HG03045 (cell line): ENCODE measurements at regions not wholly inside any gene's neighbourhood (a gene's known extent, or its start where the extent isn't known, plus 50 kb on each side); places are given as distances from the start of the nearest gene placed in this dataset.

ENCODE experiments used
- ATAC-seq: cut with Tn5 transposase; IDR thresholded peaks from one replicate; pipeline ENCODE4 v1.9.1; 2021; ENCODE audit warnings: mild to moderate bottlenecking, moderate library complexity; ENCODE audit not compliant: unreplicated experiment

DNA sequence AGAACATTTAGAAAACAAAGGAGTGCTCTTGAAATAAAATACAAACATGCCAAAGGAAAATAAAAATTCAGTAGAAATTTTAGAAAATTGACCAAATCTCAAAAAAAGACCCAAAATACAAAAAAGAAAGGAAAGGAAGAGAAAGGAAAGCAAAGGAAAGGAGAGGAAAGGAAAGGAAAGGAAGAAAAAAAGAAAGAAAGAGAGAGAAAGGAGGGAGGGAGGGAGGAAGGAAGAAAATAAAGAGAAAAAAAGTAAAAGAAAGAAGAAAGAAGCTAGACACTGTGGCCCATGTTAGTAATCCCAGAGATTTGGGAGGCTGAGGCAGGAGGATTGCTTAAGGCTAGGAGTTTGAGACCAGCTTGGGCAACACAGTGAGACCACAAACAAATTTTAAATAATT is 500.1 kb upstream of the VRK2 start:
- no peak for ATAC-seq

DNA sequence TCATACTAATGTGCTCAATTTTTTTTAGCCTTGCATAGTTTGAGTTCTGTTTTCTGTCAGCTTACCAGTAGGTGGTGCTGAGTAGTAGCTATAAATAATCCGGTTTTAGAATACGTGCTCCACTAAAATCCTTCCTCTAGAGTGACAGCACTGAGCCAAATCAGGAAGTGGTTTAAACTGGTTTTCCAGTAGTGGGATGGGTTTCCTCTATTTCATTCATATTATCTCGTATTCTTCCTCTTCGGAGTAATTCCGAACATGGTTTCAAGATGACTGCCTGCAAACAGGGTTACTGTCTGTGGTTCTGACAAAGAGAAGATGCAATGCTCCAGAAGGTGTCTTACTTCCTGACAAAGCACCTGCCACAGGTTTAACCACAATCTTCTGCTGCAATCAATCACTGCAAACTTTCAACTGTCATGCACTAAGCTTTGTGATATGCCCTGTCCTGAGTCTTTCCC is 496.9 kb upstream of the VRK2 start:
- no peak for ATAC-seq

DNA sequence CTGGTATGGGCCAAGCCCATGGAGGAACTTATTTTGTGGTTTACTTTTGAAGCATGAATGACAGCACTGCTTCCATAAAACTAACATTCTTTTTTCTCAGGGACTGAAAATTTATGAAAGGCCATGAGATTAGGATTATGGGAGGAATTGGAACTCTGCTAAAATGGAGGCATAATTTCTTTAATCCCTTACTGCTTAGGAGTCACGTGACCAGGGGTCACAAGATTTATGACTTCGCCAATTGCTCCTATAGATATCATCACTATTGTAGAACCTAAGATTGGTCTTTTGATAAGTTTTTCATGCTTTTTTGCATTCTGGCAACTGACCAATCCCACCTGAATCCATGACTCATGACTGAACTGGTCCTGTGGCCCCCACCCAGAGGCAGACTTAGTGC is 495.7 kb upstream of the VRK2 start:
- ATAC-seq: no peak

DNA sequence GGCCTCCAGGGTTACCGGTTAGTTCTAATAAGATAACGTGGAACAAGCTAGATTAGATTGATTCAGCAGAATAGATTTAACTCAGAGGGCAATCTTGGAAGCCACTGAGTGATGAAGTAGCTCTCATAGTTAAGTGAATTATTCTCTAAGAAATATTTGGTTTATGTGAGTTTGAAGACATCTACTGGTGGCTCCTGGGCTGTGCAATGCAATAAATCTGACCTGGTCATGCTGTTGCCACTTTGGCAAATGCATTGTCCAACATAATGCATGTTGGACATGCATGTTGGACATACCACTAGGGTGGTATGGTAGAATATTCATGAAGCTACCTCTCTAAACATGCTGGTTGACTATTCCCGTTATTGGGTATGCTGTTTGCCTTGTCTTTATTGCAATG is 493.7 kb upstream of the VRK2 start:
- ATAC-seq: no peak

DNA sequence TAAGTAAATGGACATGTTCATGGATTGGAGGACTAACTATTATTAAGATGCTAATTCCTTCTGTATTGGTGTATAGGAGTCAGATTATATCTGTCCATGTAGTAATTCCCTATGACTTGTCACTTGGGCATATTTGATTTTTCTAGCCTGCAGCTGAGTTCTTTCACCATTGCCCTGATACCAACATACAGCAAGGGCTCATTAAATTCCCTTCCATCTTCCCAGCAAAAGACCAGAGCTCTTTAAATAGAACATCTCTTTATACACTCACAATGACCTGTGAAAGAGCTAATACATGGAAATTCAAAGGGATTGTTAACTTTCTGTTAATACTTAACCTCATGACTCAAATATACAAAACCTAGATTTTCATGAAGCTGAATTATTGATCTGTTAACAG is 492.3 kb upstream of the VRK2 start:
- no peak for ATAC-seq

DNA sequence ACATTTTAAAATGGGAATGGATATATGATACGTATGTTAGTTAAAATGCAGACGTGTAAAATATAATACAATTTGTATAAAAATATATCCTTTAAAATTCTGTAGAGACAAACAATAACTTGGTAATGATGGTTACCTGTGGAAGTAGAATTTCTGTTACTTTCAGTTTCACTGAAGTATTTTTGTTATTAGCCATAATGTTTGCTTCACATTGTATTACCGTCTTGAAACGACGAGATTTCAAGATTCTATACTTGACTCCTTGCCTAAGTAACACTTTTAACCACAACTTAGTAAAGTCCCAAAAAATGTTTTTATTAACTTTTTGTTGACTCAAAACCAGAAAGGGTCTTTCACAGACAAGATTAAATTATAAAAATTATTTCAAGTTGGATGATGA is 488.3 kb upstream of the VRK2 start:
- ATAC-seq: no peak

DNA sequence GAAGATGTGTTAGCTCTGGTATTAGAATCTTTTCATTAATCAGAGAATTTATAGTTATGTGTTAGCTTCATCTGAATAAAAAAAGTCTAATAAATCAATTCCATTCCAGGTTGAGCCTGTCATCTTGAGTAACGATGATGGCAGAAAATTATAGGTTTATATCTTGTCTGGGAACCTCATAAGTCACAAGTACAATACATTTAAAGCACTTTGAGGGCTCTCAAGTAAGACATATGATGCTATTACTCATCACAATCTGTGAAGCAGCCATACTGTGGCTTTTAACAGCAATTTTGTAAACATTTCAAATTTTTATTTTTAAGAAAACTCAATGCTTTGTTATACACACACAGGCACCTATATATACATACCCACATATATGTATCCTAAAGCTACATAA is 484.1 kb upstream of the VRK2 start:
- no peak for ATAC-seq

DNA sequence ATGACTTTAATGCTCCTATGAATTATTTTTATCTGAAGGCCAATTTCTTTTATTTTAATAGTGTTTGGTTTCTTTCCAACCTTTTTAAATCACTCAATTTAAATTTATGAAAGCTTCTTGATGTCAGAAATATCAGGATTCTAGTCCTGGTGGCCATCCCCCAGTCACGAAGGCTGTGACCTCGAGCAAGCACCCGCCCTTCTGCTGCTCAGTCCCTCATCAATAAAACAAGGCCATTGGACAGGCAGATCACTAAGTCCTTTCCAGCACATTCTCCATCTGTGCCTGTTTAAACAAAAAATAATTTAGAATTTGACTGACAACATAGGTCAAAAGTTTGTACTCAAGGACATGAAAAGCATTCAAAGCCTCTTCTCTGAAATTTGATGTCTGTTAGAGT is 483.6 kb upstream of the VRK2 start:
- ATAC-seq: no peak

DNA sequence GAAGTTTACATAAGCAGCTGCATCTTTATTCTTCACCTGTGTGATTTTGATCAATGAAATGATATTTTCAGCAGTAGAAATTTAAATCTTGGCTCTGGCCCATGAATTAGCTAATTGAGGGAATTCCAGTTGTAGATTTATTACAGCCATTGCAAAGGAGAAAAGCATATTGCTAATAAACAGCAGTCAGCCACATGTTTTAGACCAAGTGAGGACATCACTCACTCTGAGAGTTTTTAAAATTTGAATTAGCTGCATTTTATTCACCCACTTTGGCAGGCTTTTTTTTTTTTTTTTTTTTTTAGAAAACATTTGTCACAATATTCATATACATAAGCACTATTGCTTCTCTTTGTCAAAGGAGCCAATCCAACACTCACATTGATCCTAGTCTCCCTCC is 479.4 kb upstream of the VRK2 start:
- ATAC-seq: no peak

DNA sequence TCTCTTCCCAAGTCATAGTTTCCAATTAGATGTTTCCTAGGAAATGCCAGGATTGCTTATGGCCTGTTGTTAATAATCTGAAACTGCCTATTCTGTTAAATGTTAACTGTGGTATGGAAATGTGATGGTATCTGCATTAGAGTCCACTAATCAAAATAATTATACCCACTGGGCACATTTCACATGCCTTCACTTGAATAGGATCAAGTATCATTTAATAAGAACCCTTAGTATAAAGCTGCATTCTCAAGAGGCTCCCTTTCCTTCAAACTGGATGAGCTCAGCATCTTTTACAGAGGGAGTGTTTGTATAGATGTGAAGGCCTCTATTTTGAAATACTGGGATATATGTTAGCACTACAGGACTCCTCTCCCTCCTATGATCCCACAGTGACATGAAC is 477.2 kb upstream of the VRK2 start:
- no peak for ATAC-seq

DNA sequence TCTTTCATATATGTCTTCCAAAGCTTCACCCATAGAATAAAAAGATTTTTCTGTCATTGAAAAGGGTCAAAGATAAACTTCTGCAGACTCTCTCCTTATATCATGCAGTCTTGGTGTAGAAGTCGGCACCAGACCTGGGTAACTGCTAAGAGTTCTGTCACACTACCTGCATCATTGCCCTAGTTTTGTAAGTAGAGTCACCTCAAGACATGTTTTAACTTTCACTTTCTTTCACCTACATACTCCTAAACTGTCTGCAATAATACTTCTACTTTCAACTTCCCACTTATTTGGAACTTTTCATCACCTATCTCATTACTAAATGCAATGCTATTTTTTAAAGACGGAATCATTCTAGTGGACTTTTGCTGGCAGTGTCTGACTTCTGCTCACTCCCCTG is 475.6 kb upstream of the VRK2 start:
- ATAC-seq: no peak

DNA sequence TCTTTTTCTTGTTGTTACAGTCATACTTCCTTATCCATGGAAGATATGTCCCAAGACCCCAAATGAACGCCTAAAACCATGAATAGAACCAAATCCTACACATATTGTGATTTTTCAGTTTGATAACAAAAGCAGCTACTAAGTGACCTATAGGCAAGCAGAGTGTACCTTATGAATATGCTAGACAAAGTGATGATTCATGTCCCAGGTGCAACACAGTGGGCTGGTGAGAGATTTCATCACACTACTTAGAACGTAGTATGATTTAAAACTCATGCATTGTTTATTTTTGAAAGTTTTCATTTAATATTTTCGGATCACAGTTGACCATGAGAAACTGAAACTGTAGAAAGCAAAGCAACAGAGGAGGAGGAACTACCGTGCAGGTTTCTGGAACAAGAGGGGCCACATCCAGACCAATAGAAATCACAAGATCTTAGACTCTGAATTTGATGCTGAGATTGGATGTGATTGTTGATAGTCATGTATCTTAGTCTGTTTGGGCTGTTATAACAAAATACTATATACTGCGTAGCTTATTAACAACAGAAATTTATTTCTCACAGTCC is 470.8 kb upstream of the VRK2 start:
- no peak for ATAC-seq

DNA sequence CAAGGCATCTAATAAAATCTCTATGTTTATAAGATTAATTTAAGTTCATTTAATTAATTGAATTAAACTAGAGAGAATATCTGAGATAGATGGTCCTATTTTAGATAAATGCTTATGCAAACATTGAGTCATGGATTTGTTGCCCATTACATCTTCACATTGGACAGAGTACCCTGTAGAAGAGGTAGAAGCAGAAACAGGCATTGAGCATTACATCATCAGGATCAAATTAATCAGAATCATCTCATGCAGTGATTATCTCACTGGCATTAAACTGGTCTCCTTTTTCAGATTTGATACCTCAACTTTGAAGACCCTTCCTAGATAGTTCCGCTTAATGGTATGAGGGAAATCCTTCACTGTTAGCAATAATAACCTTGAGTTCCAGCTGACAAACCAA is 469.6 kb upstream of the VRK2 start:
- no peak for ATAC-seq

DNA sequence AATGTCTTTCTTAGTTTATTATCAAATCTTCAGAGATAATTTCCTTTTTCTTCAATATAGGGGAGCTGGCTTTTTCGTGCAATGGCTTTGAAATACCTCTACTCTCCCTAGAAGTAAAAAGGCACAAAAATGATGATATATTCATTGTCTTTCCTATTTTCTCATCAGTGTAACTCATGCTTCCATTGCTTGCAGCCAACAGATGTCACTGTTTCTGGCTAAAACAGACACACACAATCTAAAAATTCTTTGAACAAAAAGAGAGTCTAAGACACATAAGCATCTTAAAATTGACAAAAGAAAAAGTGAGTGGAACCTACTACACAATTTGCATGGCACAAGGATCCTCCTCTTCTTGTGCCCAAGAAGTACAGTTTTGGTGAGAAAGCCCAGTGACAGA is 448.7 kb upstream of the VRK2 start:
- no peak for ATAC-seq

DNA sequence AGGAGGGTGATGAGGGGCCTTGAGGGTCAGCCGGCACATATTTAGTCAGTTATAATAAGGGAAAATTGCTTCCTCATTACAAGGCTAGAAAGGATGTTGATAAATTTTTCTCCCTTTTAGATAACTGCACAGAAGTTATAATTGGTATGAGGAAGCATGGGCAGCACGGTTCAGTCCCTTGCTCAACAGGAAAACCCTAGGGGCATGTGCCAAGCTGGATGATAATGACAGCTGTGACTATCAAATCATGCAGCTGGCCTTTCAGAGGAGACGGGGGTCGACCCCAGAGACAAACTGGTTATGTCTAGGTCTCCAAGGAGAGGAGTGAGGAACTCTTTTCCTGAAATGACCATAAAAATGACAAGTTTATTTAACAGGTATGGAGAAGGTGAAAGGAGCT is 448.1 kb upstream of the VRK2 start:
- no peak for ATAC-seq

DNA sequence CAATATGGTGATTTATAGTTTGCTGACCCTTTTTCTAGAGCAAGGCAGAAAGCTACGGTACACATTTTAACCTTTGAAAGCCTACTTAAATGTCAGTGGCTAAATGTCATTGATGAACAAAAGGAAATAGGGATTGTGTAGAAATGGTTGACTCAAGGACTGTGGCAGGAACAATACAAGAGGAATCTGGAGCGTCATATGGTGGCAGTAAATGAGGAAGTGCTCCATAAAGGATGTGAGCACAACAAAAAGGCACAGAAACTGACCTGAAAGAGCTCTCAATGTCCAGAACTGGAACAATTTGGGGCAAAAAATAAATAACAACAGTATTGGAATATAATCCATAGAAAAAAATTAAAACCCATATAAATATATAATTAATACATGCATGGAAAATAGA is 443.9 kb upstream of the VRK2 start:
- no peak for ATAC-seq

DNA sequence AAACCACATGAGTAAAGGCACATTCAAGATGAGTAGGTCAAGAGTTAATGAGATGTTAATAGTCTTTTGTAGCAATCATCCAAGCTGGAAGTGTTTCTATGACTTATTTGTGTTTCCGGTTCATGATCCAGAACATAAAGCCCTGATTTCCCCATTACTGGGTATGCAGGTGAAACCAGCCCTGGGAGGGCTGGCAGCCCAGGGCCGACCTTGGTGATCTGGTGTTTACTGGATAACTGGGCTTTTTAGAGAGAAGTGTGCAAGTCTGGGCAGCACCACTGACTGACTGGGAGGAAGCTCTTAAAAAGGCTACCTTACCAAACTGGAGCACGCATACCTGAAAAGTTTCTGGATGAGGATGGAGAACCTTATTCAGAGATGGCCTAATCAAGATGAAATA is 431.6 kb upstream of the VRK2 start:
- ATAC-seq: no peak

DNA sequence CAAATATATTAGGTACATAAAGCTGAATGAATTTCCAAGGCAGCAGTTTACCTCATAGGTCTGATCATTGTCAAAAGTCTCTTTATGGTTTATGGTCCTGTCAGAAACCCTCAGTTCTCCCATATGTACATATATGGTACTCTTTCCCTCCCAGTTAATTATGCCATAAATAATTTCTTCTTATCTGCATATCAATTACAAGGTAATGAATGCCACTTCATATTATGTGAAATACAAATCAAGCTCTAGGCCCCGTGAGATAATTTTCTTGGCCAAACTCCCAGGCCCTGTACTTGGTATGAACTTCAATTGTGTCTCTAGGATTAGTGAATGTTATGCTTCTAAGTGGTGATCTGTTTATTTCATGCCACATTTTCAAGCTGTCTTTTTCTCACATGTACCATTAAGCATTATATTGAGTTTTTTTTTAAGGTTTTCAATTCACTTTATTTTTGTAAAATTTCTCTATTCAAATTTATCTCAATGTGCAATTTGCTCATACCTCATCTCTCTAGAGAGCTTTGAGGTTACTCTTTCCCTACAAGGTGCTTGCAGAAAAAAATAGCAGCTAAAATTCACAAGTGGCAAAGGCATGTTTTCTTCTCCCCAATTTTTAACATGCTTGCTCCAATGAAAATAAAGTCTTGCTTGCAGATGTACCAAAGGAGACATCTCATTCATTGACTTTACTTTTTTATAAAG is 430.6 kb upstream of the VRK2 start:
- ATAC-seq: no peak

DNA sequence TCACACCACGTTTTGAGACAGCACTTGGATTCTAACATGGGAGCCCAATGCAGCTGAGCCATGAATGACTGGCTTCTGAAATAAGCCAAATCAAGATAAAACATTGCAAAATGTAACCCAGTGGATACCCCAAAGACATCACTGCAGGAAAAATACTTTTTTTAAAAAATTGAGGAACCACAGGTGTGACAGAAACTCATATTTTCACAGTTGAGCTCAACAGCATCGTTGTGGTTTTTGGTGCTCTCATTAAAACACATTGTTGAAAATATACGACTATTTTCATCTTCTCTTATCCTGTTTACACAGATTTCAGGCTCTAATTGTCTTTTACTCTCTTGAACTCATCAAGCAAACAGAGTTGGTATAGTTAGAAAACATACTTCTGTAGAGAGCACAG is 429.3 kb upstream of the VRK2 start:
- no peak for ATAC-seq

DNA sequence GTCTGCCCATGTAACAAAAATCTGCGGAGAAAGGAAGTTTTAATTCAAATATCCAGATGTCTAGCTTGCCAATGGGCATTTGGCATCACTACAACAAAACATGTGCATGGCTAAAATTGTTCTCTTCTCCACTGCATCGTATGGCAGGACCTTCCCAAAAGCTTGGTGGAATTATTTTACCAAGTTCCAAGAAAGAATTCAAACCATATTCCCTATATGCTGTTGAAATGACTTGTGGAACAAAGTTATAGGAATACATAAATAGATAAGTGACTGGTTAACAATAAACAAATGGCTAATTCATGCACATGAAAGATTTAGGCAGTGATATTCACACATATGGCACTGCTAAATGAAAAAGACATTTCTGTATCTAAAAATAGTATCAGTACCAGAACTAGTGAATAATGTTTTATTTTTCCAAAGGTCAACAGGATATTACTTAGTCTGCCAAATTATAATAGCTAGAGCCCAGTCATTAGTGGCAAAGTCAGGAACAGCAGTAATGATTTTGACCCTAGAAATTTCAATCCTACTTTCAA is 425.4 kb upstream of the VRK2 start:
- ATAC-seq: no peak

DNA sequence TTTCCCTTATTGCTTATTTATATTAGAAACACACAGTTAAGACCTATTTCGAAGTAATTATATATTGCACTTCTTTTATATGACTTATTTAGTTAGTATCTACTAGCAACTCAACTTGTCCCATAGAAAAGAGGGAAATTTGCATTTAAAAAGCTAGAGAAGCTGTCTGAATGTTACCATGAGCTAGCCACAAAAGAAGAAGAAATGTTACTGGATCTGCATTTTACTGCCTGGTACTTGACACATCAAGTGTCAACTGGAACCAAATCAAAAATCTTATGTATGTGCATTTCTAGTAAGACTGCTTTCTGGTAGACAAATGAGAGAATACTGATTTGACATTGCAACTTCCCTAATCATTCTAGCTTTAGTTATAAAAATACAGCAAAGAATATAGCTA is 424.6 kb upstream of the VRK2 start:
- ATAC-seq: no peak

DNA sequence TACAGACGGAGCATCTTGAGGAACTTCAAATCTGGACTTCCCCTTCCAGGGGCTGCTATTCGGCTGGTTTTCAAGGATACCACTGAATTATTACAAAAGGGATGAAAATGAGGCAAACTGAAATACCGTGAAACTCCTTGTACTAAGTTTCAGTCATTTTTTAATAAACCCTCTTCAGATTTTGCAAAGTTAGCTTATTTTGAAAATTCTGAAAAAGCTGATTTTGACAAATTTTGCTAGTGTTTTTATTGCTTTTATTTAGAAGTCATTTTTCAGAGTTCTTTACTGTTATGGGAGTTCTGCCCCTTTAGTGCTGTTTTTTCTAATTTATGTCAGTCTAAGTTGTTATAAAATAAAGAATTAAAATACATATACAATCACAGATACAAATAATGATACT is 390.4 kb upstream of the VRK2 start:
- ATAC-seq: no peak

DNA sequence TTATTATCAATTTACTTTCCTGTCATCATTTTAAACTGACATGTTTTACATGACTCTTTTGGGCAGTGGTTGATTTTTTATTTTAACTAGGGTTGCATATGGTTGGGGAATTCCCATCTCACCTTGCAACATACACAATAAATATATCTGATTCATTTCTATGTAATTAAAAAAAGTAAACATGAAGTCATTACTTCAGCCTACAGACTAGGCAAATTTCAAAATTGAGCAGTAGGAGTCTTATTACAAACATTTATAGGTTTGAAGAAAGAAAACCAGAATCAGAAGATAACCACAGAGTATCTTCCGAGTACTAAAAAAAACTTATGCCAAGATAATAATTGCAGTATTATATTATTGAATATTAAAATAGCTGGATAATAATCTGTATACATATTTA is 377.0 kb upstream of the VRK2 start:
- ATAC-seq: no peak
